ENCODE measurements at regions not wholly inside any gene's neighbourhood (a gene's known extent, or its start where the extent isn't known, plus 50 kb on each side); places are given as distances from the start of the nearest gene placed in this dataset.
"Not testable (repeated sequence)": the region's sequence is repeated elsewhere in the genome, so short reads cannot be mapped to it uniquely, and the experiment has no call there.

DNA sequence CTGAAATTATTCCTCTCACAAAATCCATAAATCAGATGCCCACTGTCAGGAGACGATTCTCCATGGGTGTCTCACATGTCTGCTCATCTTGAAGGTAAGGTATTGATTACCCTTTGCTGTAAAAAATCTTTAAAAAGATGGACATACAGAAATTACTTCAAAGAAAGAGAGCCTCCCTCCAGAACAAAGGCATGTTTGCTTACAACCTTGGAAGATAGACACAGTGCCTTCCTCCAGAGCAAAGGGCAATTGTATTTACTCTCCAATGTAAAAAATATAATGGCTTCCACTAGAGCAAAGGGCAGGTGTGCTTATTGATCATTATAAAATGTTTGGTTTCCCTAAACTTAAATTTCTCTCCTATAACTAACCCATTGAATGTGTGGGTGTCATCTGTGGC is 616.2 kb downstream of the ANKRD50 start:
- H3K36me3 Mint-ChIP-seq = peaks cover 4% of the 10 kb centered on the region
- no peak overlapping the region for H3K4me3 Mint-ChIP-seq
- H3K4me1 Mint-ChIP-seq = peaks cover 0 to 1% (median 0%) of the 10 kb centered on the region in 3 donors
- no peaks in the 10 kb centered on the region for H3K27me3 Mint-ChIP-seq
- H3K9me3 Mint-ChIP-seq = peaks cover 0 to under 1% (median 0%) of the 10 kb centered on the region in 3 donors
- no peak overlapping the region for H3K27ac Mint-ChIP-seq

DNA sequence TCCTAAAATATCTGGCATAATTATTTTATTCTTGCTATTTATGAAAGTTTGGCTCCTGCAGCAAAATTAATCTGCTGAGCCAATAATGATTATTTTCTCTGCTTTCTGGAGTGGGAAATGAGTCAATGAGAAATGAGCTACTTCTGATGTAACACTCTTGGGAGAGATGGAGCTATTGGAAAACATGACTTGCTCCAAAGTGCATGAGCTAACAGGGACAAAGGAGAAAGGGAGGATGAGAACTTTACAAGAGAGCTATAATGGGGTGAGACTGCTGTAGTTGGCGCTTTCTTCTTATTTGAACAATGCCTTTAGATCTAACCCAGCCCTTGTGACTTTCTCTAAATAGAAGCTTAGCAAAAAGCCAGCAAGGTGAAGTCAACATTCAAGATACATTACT is 615.1 kb downstream of the ANKRD50 start:
- peaks cover 4% of the 10 kb centered on the region for H3K36me3 Mint-ChIP-seq
- H3K9me3 Mint-ChIP-seq = peaks cover 0 to 7% (median 0%) of the 10 kb centered on the region in 3 donors
- no peaks in the 10 kb centered on the region for H3K27me3 Mint-ChIP-seq
- peaks cover 0 to 1% (median 0%) of the 10 kb centered on the region in 3 donors for H3K4me1 Mint-ChIP-seq
- no peak overlapping the region for H3K27ac Mint-ChIP-seq
- H3K4me3 Mint-ChIP-seq = no peak overlapping the region

DNA sequence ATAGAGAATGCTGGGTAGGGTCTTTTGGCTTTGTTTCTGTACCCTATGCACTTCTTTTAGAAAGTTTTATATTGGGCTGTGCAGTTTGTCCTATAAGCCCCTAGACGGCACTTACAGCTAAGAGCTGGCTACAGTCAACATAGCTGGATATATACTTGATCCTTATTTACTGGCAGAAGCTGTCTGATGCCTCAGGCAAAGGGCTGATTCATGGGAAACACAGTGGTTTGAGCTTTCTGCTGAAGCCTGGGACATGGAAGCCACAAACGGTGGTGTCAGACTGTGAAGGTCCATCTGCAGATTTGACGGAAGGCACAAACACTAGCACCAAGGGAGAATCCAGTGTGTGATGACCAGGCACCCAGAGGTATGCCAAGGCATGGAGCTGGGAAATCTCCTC is 608.4 kb downstream of the ANKRD50 start:
- Mint-ChIP-seq H3K4me3 (no peak overlapping the region), H3K4me1 (no peaks in the 10 kb centered on the region), H3K27ac (no peak overlapping the region), H3K36me3 (no peaks in the 10 kb centered on the region), H3K9me3 (peaks cover 0 to 15% (median 0%) of the 10 kb centered on the region in 3 donors), H3K27me3 (no peaks in the 10 kb centered on the region)

DNA sequence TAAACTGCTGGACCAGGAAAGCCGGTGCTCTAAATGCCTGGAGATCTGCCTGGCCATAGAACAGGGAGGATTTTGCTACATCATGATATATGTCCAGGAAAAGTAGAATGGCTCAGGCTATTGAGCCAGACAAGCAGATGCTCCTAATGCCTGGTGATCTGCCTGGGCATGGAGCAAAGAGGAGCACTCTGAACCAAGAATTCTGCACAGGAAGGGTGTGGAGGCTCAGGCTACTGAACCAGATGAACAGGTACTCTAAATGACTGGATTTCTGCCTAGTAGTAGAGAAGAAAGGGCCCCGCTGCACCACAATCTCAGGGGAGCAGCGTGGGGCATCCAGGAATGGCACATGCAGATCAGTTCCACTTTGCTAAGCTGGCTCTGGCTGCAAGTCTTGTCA is 607.9 kb downstream of the ANKRD50 start:
- Mint-ChIP-seq H3K9me3 (peaks cover 0 to 15% (median 0%) of the 10 kb centered on the region in 3 donors), H3K36me3 (no peaks in the 10 kb centered on the region), H3K27me3 (no peaks in the 10 kb centered on the region), H3K4me1 (no peaks in the 10 kb centered on the region), H3K27ac (no peak overlapping the region), H3K4me3 (no peak overlapping the region)

DNA sequence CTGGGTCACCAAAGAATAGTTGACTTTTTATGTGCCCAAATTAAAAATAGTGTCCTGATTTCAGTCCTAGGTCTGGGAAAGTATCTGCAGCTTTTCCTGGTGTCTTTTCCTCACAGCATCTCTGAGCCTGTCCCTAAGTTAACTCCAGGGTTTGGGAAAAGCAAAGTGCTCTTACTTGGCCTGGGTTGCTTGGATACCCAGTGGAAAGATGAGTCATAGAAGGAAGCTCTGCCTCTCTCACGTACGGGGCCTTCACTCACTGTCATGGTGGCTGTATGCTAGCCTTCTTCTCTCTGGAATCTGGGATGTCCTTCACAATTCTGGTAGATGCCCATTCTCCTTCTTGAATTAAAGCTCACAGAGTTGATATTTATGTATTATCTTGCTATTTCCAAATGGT is 607.3 kb downstream of the ANKRD50 start:
- no peaks in the 10 kb centered on the region for H3K27me3 Mint-ChIP-seq
- no peaks in the 10 kb centered on the region for H3K4me1 Mint-ChIP-seq
- H3K27ac Mint-ChIP-seq = no peak overlapping the region
- H3K9me3 Mint-ChIP-seq = peaks cover 0 to 15% (median 0%) of the 10 kb centered on the region in 3 donors
- H3K4me3 Mint-ChIP-seq = no peak overlapping the region
- H3K36me3 Mint-ChIP-seq = no peaks in the 10 kb centered on the region

DNA sequence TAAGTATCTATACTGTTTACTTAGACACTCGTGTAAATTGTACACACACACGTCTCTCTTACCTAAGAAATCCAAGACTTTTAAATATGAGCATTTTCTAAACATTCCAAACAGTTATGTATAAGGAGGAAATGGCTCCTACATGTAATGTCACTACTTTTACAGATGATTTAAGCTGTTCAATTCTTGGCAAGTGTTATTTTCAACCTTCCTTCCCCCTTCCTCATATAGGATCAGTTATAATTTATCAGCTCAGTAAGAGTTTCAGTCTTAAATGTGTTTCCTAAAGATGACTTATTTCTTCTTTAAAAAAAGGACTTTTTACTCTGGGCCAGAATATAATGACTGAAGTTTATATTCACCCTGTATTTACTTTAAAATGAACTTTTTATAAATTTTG is 601.1 kb downstream of the ANKRD50 start:
- no peaks in the 10 kb centered on the region for H3K27me3 Mint-ChIP-seq
- H3K36me3 Mint-ChIP-seq = no peaks in the 10 kb centered on the region

DNA sequence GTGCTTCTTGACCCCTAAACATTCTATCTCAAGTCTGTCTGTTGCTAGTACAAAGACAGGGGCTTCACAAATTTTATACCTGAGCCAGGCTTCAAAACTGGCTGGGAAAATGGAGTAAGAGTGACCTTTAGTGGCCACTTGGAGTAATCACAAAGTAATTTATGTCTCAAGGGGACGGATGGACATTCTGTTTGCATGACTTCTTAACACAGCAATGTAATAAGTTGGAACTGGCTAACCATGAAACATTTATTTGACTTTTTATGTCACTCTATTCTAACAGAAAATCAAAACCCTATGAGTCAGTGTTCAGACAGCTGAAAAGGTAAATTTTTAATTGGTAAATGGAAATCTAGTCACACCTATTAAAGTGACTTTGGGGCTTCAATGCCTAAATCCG is 600.6 kb downstream of the ANKRD50 start:
- no peaks in the 10 kb centered on the region for H3K4me1 Mint-ChIP-seq
- H3K27me3 Mint-ChIP-seq = no peaks in the 10 kb centered on the region
- H3K36me3 Mint-ChIP-seq = no peaks in the 10 kb centered on the region
- no peaks in the 10 kb centered on the region for H3K9me3 Mint-ChIP-seq
- H3K4me3 Mint-ChIP-seq = no peak overlapping the region
- H3K27ac Mint-ChIP-seq = no peak overlapping the region

More for the DNA sequence above, 601.1 kb downstream of the ANKRD50 start:
- Mint-ChIP-seq H3K27ac (no peak overlapping the region), H3K4me1 (no peaks in the 10 kb centered on the region), H3K4me3 (no peak overlapping the region), H3K9me3 (peaks cover 0 to 3% (median 0%) of the 10 kb centered on the region in 3 donors)

DNA sequence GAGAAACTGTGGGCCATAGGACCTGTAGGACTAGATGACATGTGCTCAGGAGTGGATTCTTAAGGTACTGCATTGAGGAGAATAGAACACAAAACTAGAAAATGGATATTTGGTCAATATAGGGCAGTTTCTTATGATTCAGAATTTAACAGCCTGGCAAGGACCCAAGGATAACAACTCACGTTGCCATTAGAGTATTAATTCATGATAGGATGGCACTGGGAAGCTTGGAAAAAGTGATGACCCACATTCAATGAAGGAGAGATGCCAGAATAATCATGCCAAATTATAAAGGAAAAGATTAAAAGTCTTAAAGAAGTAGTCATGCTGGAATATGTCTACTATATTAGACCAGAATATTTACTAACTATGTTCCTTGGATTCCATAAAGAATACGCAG is 594.5 kb downstream of the ANKRD50 start:
- H3K27ac Mint-ChIP-seq = no peak overlapping the region
- no peaks in the 10 kb centered on the region for H3K27me3 Mint-ChIP-seq
- no peaks in the 10 kb centered on the region for H3K4me1 Mint-ChIP-seq
- H3K9me3 Mint-ChIP-seq = peaks cover 0 to 5% (median 0%) of the 10 kb centered on the region in 3 donors
- no peak overlapping the region for H3K4me3 Mint-ChIP-seq
- H3K36me3 Mint-ChIP-seq = no peaks in the 10 kb centered on the region

DNA sequence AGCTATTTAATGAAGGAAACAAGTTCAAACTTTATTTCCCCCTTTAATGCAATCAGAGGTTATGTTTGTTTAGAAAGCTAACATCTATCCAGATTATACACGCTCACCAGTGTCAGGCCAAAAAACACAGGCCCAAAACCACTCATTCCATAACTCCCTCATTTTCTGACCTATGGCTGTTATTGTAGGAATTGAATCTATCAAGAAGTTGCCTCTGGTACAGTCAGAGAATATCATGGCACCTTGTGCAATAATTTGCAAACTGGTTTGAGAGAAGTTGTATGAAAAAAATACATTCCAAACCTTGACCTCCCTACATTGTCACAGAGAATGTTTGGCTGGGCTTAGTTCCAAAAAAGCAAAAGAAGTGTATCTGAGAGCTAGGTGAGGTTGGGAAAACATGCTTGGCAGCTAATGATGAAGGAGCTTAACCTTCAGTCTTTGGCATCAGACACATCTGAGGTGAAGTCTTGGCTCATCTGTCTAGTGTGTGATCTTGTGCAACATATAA is 591.0 kb downstream of the ANKRD50 start:
- Mint-ChIP-seq H3K4me1 (no peaks in the 10 kb centered on the region), H3K9me3 (peaks cover 0 to 5% (median 0%) of the 10 kb centered on the region in 3 donors), H3K27me3 (no peaks in the 10 kb centered on the region), H3K36me3 (no peaks in the 10 kb centered on the region), H3K4me3 (no peak overlapping the region), H3K27ac (no peak overlapping the region)

DNA sequence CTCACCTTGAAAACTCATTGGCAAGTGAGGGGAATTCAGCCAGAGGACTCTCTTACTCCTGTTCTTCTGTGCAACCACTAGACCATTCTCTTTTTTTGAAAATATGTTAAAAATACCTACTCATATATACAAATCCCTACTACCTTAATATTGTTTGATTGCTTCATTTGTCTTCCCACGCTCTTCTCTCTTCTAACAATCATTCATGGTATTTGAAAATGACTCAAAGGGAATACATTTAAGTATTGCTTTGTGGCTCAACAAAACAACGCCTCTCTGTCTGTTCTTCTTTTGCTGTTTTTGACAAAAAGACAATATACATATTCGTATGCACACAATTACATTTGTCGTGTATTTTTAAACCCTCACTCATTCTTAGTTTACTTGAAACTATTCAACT is 589.4 kb downstream of the ANKRD50 start:
- Mint-ChIP-seq H3K9me3 (no peaks in the 10 kb centered on the region), H3K4me1 (no peaks in the 10 kb centered on the region), H3K27me3 (no peaks in the 10 kb centered on the region)

DNA sequence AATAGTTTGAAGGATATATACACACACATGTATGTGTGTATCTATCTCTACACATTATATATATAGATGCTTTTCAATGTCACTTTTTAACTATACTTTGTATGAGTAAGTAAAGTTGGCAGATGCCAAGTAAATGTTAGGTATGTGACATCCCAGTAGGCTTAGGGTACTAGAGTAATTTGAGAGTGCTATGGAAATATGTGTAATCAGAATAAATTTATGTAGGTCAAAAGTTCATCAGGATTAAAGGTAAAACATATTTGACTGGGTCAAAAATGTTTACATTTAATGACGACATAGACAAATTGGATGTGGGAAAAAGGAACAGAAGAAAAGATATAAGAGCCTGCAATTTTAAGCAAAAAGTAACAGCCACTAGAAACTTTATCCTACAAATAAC is 588.8 kb downstream of the ANKRD50 start:
- H3K4me3 Mint-ChIP-seq = no peak overlapping the region
- H3K27ac Mint-ChIP-seq = no peak overlapping the region

More for the DNA sequence above, 589.4 kb downstream of the ANKRD50 start:
- no peak overlapping the region for H3K4me3 Mint-ChIP-seq
- no peaks in the 10 kb centered on the region for H3K36me3 Mint-ChIP-seq
- H3K27ac Mint-ChIP-seq = no peak overlapping the region

DNA sequence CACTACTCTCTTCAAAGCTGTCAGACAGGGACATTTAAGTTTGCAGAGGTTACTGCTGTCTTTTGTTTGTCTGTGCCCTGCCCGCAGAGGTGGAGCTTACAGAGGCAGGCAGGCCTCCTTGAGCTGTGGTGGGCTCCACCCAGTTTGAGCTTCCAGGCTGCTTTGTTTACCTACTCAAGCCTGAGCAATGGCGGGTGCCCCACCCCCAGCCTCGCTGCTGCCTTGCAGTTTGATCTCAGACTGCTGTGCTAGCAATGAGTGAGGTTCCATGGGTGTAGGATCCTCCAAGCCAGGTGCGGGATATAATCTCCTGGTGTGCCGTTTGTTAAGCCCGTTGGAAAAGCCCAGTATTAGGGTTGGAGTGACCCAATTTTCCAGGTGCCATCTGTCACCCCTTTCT is 581.2 kb downstream of the ANKRD50 start:
- not testable (repeated sequence) for H3K27me3 Mint-ChIP-seq, H3K4me3 Mint-ChIP-seq, H3K4me1 Mint-ChIP-seq, H3K9me3 Mint-ChIP-seq, H3K36me3 Mint-ChIP-seq, H3K27ac Mint-ChIP-seq

More for the DNA sequence above, 588.8 kb downstream of the ANKRD50 start:
- Mint-ChIP-seq H3K9me3 (peaks cover 0 to 4% (median 2%) of the 10 kb centered on the region in 3 donors), H3K4me1 (no peaks in the 10 kb centered on the region), H3K36me3 (no peaks in the 10 kb centered on the region), H3K27me3 (no peaks in the 10 kb centered on the region)

DNA sequence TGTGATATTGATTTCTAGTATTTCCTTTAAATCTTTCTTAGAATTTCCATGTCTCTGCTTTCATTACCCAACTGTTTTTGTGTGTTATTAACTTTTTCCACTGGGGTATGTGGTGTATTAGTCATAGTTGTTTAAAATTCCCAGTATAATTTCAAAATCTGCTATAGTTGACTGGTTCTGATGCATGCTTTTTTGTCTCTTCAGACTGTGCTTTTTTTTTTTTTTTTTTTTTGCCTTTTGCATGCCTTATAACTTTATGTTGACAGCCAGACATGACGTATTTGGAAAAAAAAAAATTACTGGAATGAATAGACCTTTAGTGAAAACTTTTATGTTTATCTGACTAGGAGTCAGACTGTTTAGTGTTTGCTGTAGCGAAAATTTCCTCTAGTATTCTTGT is 580.4 kb downstream of the ANKRD50 start:
- no peak overlapping the region for H3K27ac Mint-ChIP-seq
- H3K4me3 Mint-ChIP-seq = no peak overlapping the region
- peaks cover 2 to 8% (median 7%) of the 10 kb centered on the region in 3 donors for H3K9me3 Mint-ChIP-seq
- H3K27me3 Mint-ChIP-seq = no peaks in the 10 kb centered on the region
- H3K36me3 Mint-ChIP-seq = no peaks in the 10 kb centered on the region
- H3K4me1 Mint-ChIP-seq = no peaks in the 10 kb centered on the region

DNA sequence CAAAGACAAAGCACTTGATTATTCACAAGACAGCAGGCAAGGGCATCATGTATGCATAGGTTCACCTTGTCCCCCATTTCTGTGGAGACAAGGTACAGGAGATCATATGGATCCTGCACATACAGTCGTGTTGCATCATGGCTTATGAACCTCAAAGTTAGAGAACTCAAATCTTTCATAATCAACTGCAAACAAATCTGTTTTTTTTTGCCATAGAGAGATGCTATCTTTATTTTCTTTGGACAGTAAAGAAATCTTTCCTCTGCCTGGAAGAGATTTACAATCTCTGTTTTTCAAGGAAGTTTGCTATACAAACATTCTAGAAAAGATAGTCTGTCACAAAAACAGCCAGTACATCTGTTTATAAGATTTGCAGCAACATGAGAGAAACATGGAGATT is 578.8 kb downstream of the ANKRD50 start:
- H3K9me3 Mint-ChIP-seq = peaks cover 0 to 8% (median 3%) of the 10 kb centered on the region in 3 donors
- no peaks in the 10 kb centered on the region for H3K4me1 Mint-ChIP-seq
- H3K27ac Mint-ChIP-seq = no peak overlapping the region
- H3K4me3 Mint-ChIP-seq = no peak overlapping the region
- no peaks in the 10 kb centered on the region for H3K36me3 Mint-ChIP-seq
- H3K27me3 Mint-ChIP-seq = no peaks in the 10 kb centered on the region

DNA sequence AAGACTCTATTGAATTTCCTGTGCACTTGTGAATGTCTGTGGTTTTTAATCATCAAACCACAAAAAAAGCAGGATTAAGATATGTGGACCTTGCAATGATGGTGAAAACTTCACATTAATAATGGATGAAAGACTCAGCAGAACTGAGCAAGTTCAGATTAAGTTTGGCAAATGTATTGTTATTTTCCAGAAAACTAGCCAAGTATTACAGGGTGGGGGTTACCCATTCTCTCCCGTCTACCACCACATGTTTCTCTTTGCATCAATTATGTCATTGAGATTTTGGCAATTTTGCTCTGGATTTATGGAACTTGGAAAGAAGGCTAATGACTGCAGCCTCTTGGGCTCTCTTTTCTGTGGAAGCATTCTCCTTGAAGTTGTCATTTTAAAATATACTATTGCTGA is 577.1 kb downstream of the ANKRD50 start:
- Mint-ChIP-seq H3K27ac (no peak overlapping the region), H3K4me1 (no peaks in the 10 kb centered on the region), H3K27me3 (no peaks in the 10 kb centered on the region), H3K9me3 (peaks cover 0 to 8% (median 4%) of the 10 kb centered on the region in 3 donors), H3K36me3 (no peaks in the 10 kb centered on the region), H3K4me3 (no peak overlapping the region)

DNA sequence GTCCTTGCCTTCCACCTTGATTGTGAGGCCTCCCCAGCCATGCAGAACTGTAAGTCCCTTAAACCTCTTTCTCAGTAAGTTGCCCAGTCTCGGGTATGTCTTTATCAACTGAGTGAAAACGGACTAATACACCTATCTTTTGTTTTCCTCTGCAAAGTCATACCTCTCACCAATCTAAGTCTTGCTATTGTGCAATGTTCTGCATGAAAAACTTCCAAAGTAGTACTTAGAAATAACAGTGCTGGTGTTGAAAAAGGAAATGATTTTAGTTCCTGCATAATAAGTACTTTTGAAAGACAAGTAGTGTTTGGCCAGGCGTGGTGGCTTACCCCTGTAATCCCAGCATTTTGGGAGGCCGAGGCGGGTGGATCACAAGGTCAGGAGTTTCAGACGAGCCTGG is 573.5 kb downstream of the ANKRD50 start:
- H3K4me1 Mint-ChIP-seq = no peaks in the 10 kb centered on the region
- no peak overlapping the region for H3K27ac Mint-ChIP-seq
- no peaks in the 10 kb centered on the region for H3K27me3 Mint-ChIP-seq
- peaks cover 0 to 1% (median 0%) of the 10 kb centered on the region in 3 donors for H3K9me3 Mint-ChIP-seq
- H3K4me3 Mint-ChIP-seq = no peak overlapping the region
- H3K36me3 Mint-ChIP-seq = no peaks in the 10 kb centered on the region

Measured in IgD-negative memory B cell (primary cell).